ENCODE measurements at regions not wholly inside any gene's neighbourhood (a gene's known extent, or its start where the extent isn't known, plus 50 kb on each side); places are given as distances from the start of the nearest gene placed in this dataset.

- no peak for DNase-seq
Measured at GRCh38 chr4:155548173-155548572, 118.5 kb upstream of the GUCY1A1 start.

GRCh38 chr4:155546451-155546850 lies 120.2 kb upstream of the GUCY1A1 start:
- no peak for DNase-seq

GRCh38 chr4:155545456-155545855 lies 121.2 kb upstream of the GUCY1A1 start:
- no peak for DNase-seq

- DNase-seq = no peak
Measured at GRCh38 chr4:155544547-155544946, 122.1 kb upstream of the GUCY1A1 start.

GRCh38 chr4:155543126-155543765 lies 123.4 kb upstream of the GUCY1A1 start:
- DNase-seq = no peak

GRCh38 chr4:155542415-155542814 lies 124.2 kb upstream of the GUCY1A1 start:
- no peak for DNase-seq

- DNase-seq = no peak
Measured at GRCh38 chr4:155541716-155542115, 124.9 kb upstream of the GUCY1A1 start.

- DNase-seq = no peak
Measured at GRCh38 chr4:155540698-155541097, 126.0 kb upstream of the GUCY1A1 start.

GRCh38 chr4:155539746-155540145 lies 126.9 kb upstream of the GUCY1A1 start:
- DNase-seq = no peak

- no peak for DNase-seq
Measured at GRCh38 chr4:155535802-155536454, 130.7 kb upstream of the GUCY1A1 start.

- no peak for DNase-seq
Measured at GRCh38 chr4:155532373-155533085, 134.1 kb upstream of the GUCY1A1 start.

- no peak for DNase-seq
Measured at GRCh38 chr4:155530857-155531256, 135.8 kb upstream of the GUCY1A1 start.

GRCh38 chr4:155530290-155530689 lies 136.4 kb upstream of the GUCY1A1 start:
- DNase-seq = no peak

GRCh38 chr4:155529716-155530115 lies 136.9 kb upstream of the GUCY1A1 start:
- no peak for DNase-seq

GRCh38 chr4:155529272-155529671 lies 137.4 kb upstream of the GUCY1A1 start:
- no peak for DNase-seq

- no peak for DNase-seq
Measured at GRCh38 chr4:155526452-155527169, 140.0 kb upstream of the GUCY1A1 start.

- DNase-seq = no peak
Measured at GRCh38 chr4:155524926-155525455, 141.7 kb upstream of the GUCY1A1 start.

GRCh38 chr4:155523358-155523757 lies 143.3 kb upstream of the GUCY1A1 start:
- no peak for DNase-seq

- no peak for DNase-seq
Measured at GRCh38 chr4:155522201-155522600, 144.4 kb upstream of the GUCY1A1 start.

- no peak for DNase-seq
Measured at GRCh38 chr4:155521382-155521781, 144.6 kb upstream of the MAP9 start.

GRCh38 chr4:155515444-155516075 lies 138.8 kb upstream of the MAP9 start:
- no peak for DNase-seq

- no peak for DNase-seq
Measured at GRCh38 chr4:155514628-155515027, 137.9 kb upstream of the MAP9 start.

- no peak for DNase-seq
Measured at GRCh38 chr4:155512817-155513216, 136.1 kb upstream of the MAP9 start.

Measured in NCI-H187 (cell line).